Activated T-cell treated with anti-CD3 and anti-CD28 coated beads for 48 hours (primary cell): ENCODE measurements at regions not wholly inside any gene's neighbourhood (a gene's known extent, or its start where the extent isn't known, plus 50 kb on each side); places are given as distances from the start of the nearest gene placed in this dataset.

Experiments used
- DNase-seq: peaks from one replicate; pipeline ENCODE4 v3.0.0-alpha.2; 2020; ENCODE audit warnings: low read depth

- no peak for DNase-seq
Observed at GRCh38 chr4:53813998-53814397, 222.7 kb upstream of the LNX1 start.

DNA sequence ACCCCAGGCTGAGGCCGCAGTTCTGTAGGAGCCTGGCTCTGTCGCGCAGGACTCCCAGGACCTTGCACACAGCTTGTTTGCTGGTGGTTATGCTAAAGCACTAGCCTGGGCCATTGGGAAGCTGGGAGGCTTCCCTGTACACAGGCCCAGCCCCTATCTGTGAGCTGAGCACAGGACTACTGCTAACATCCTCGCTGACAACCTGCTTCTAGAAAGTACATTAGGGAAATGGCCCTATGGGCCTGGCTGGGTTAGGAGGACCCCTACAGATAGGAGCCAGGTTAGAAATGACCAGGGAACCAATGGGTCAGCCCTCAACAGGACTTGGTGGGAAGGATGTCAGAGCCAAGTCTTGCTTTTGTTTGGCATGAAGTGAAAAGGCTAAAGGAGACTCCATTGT lies 219.4 kb upstream of the LNX1 start:
- no peak for DNase-seq

DNA sequence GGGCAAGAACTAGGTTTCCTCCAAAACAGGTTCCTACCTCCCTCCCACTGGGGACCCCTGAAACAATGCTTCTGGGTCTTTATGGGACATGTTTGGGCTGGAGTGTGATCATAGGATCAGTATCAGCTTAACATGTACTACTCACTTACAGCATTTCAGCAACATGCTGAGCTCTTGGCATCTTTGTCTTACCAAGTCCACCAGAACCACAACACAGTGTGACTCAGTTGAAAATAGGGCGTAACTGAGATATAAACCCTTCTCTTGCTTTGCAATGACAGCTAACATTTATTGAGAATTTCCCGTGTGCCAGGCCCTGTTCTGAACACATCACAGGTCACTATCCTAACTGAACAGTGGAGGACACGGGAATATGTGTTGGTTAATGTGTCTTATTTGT lies 218.5 kb upstream of the LNX1 start:
- no peak for DNase-seq

GRCh38 chr4:53805291-53805690 lies 214.0 kb upstream of the LNX1 start:
- no peak for DNase-seq

GRCh38 chr4:53804719-53805118 lies 213.4 kb upstream of the LNX1 start:
- DNase-seq = no peak

GRCh38 chr4:53802500-53802899 lies 211.2 kb upstream of the LNX1 start:
- DNase-seq = no peak

GRCh38 chr4:53801373-53801772 lies 210.1 kb upstream of the LNX1 start:
- DNase-seq = no peak

DNA sequence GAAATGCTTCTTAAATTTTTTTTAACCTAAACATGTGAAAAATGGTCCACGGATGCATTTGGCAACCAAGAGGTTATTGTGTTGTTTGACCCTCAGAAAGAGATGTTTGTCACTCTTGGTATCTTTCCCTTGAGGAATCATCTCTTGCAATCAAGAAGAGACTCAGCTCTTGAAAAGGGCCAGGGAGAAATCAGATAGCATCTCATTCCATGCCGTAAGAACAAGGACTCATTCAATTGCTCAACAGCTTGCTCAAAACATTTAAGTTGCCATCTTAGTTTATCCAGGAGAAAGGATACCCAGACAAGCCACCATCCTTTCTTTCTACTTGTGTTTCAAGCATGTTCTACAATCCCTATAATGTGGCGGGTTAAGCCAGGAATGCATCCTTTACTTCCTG lies 209.5 kb upstream of the LNX1 start:
- DNase-seq = no peak

DNA sequence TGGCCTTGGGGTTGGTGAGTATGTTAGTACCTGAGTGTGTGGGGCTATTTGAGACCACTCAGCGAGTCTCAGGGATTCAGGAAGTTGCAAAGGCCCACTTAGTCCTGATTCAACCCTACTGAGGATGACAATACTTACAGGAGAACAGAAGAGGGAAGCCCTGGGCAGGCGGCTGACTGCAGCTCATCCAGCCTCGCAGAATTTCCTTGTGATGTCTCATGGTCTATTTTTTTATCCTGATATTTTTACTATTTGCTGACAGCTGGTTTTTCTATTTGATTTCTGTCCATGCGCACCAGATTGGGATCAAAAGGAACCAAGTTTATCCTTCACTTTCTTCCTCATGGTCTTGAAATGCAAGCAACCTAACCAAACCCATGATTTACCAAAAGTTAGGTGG lies 201.8 kb upstream of the LNX1 start:
- no peak for DNase-seq

DNA sequence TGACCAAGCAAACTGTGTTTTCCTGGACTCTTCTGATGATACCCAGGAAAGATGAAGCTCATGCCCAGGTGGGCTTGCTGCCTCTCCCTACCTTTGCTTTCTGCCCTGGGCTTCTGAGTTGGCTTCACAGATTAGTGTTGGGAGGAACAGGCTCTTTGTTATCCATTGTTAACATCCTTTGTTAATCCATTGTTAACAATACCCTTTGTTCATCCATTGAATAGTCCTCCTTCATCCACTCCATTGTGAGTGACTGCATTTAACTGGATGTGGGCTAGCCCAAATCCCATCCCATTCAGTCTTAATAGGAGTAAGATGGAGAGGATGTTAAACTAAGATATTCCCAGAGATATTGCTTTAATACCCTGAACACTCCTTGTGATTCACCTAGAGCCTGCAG lies 199.0 kb upstream of the LNX1 start:
- no peak for DNase-seq

- no peak for DNase-seq
Observed at GRCh38 chr4:53788621-53789020, 197.3 kb upstream of the LNX1 start.

DNA sequence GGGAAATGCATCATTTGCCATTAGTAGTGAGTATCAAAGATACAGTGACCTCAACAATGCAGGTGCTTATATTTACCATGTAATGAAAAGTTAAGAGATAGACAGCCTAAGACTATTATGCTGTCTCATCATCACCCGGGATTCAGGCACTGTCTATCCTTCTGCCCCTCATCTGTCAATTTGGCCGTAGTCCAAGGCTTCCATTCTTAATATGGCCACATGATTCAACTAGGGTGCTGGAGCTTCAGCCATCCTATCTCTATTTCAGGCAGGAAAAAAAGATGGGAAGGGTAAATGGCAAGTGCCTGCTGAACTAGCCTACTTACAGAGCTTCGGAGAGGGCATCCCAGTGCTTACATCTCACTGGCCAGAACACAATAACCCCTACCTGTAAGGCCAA lies 196.7 kb upstream of the LNX1 start:
- DNase-seq = no peak

- DNase-seq = no peak
Observed at GRCh38 chr4:53786632-53787031, 195.3 kb upstream of the LNX1 start.

DNA sequence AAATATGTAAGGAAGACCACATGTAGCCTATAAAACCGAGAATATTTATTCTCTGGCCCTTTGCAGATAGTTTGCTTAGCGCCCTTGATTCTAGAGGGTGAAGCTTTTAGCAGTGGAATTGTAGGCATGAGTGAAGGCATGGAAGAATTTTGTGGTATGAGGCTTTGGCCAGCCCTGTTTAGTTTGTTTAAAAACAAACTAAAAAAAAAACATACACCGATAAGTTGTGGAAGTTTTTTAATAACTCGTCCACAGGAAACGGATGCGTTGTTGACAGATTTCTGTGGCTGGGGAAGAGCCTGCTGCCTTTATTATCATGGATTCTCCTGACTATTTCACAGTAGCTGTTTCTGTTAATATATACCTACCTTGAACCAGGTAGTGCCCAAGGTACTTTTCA lies 194.7 kb upstream of the LNX1 start:
- no peak for DNase-seq

DNA sequence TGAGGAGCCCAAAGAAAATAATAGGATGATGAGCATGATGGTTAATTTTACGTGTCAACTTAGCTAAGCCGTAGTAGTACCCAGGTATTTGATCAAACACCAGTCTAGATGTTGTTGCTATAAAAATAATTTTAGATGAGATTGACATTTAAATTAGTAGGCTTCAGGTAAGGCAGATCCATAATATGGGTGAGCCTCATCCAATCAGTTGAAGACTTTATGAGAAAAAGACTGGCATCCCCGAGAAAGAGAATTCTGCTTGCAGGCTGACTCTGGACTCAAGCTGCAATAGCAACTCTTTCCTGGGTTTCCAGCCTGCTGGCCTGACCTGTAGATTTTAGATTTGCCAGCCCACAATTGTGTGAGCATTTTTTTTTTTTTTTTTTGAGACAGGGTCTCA lies 192.8 kb upstream of the LNX1 start:
- no peak for DNase-seq

GRCh38 chr4:53783208-53783859 lies 192.0 kb upstream of the LNX1 start:
- no peak for DNase-seq

DNA sequence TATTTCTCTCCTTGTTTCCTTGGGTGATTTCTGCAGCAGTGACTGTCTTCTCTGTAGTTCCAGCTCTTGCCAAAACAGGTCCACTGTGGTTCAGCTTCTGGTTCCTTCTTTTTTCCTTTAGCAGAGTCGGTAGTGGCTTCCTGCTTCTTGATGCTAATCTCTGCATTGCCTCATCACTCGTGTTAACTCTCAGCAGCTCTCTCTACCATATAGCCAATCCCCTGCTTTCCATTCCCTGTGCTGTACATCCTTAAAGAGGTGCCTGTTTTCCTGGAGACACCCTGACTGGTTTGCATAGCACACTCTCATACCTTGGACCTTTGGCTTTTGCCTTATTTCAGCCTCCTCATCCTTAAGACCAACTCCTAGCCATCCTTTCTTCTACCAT lies 191.2 kb upstream of the LNX1 start:
- no peak for DNase-seq

GRCh38 chr4:53781629-53782457 lies 190.6 kb upstream of the LNX1 start:
- no peak for DNase-seq

- DNase-seq = no peak
Observed at GRCh38 chr4:53780736-53781400, 189.6 kb upstream of the LNX1 start.

DNA sequence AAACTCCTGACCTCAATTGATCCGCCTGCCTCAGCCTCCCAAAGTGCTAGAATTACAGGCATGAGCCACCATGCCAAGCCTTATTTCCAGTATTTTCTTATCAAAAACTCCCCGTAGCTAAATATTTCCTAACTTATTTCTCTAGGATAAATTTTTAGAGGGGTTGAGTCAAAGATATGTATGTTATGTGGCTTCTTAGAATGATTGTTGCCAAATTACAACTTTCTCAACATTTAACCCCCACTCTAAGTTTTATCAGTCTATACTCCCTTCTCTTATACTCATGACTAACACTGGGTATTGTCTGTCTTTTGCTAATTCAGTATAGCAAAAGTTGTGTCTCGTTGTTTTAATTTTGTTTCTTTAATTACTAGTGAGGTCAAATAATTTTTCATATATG lies 187.7 kb upstream of the LNX1 start:
- no peak for DNase-seq

GRCh38 chr4:53778155-53778554 lies 186.9 kb upstream of the LNX1 start:
- DNase-seq = no peak

DNA sequence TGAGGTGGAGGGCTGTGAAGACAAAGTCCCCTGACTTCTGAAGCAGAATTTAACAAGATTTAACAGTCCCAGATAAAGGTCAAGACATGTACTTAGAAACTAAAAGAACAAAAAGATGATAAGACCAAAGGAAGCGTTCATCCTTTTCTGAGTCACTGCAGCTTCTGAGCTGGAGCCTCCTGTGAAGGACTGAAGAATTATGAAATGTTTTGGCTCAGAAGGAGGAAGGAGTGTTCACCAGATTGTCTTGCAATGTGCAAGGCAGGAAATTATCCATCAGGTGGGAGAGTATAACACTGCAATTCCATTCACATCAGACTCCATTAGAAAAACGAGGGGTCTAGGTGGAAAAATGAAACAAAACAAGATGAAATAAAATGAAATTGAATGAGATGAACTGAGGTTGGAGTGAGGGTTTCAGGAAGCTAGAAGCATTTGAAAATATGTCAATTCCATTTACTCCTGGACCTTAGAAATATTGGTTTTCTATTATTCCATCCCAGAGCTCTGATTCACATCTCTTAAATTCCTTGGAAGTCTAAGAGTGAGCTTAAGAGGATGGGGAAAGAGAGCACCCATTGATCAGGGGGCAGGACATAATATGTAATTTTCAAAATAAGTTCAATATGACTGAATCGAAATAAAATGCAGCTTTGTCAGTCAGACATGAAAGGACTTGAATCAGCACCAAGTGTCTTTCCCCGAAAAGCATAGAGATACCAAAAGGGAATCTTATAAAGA lies 186.1 kb upstream of the LNX1 start:
- no peak for DNase-seq

DNA sequence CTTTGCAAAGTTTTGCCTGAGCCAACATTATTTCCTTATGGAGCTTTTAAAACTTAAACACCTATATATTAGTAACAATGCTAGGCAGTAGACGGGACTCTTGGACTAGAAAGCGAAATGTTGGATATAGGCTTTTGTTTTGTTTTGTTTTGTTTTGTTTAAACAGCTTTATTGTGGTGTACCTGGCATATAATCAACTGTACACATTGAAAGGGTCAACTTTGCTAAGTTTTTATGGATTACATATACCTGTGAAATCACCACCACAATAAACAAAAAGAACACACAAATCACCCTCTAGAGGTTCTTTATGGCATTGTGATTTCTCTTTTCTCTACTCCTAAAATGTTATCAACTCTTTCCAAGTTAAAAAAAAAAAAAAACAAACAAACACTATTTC lies 184.9 kb upstream of the LNX1 start:
- no peak for DNase-seq
